ENCODE measurements at regions not wholly inside any gene's neighbourhood (a gene's known extent, or its start where the extent isn't known, plus 50 kb on each side); places are given as distances from the start of the nearest gene placed in this dataset.

GRCh38 chr15:87805117-87805820 lies 451.3 kb downstream of the NTRK3 start:
- DNase-seq (ENCODE audit: low spot score), result no peak

GRCh38 chr15:87804451-87804850 lies 452.1 kb downstream of the NTRK3 start:
- DNase-seq (ENCODE audit: low spot score), result no peak

- no peak for DNase-seq (ENCODE audit: low spot score)
Observed at GRCh38 chr15:87799838-87800237, 456.7 kb downstream of the NTRK3 start.

- no peak for DNase-seq (ENCODE audit: low spot score)
Observed at GRCh38 chr15:87799428-87799827, 457.1 kb downstream of the NTRK3 start.

- no peak for DNase-seq (ENCODE audit: low spot score)
Observed at GRCh38 chr15:87793725-87794124, 462.8 kb downstream of the NTRK3 start.

- DNase-seq (ENCODE audit: low spot score), result no peak
Observed at GRCh38 chr15:87792250-87793040, 464.1 kb downstream of the NTRK3 start.

GRCh38 chr15:87781959-87782625 lies 474.4 kb downstream of the NTRK3 start:
- DNase-seq (ENCODE audit: low spot score), result no peak

- no peak for DNase-seq (ENCODE audit: low spot score)
Observed at GRCh38 chr15:87779746-87780145, 476.8 kb downstream of the NTRK3 start.

- no peak for DNase-seq (ENCODE audit: low spot score)
Observed at GRCh38 chr15:87778358-87778757, 478.2 kb downstream of the NTRK3 start.

- DNase-seq (ENCODE audit: low spot score), result no peak
Observed at GRCh38 chr15:87777054-87777561, 479.4 kb downstream of the NTRK3 start.

GRCh38 chr15:87767516-87767915 lies 489.0 kb downstream of the NTRK3 start:
- DNase-seq (ENCODE audit: low spot score), result no peak

- no peak for DNase-seq (ENCODE audit: low spot score)
Observed at GRCh38 chr15:87764461-87765240, 491.9 kb downstream of the NTRK3 start.

GRCh38 chr15:87763837-87764236 lies 492.7 kb downstream of the NTRK3 start:
- DNase-seq (ENCODE audit: low spot score), result no peak

GRCh38 chr15:87761736-87762509 lies 494.6 kb downstream of the NTRK3 start:
- peak; percentile 0 for DNase-seq (ENCODE audit: low spot score)

- DNase-seq (ENCODE audit: low spot score), result no peak
Observed at GRCh38 chr15:87760547-87761314, 495.8 kb downstream of the NTRK3 start.

GRCh38 chr15:87758794-87759418 lies 497.6 kb downstream of the NTRK3 start:
- DNase-seq (ENCODE audit: low spot score), result no peak

- no peak for DNase-seq (ENCODE audit: low spot score)
Observed at GRCh38 chr15:87757084-87757483, 499.5 kb downstream of the NTRK3 start.

GRCh38 chr15:87756072-87756471 lies 500.5 kb downstream of the NTRK3 start:
- DNase-seq (ENCODE audit: low spot score), result no peak

- DNase-seq (ENCODE audit: low spot score), result no peak
Observed at GRCh38 chr15:87755226-87755625, 501.3 kb downstream of the NTRK3 start.

GRCh38 chr15:87753539-87753938 lies 503.0 kb downstream of the NTRK3 start:
- DNase-seq (ENCODE audit: low spot score), result no peak

Data from CD4-positive, alpha-beta T cell treated with Interleukin-2 at 100 ng/mL for 4 hours (primary cell).